ENCODE measurements at regions not wholly inside any gene's neighbourhood (a gene's known extent, or its start where the extent isn't known, plus 50 kb on each side); places are given as distances from the start of the nearest gene placed in this dataset.

GRCh38 chr1:84742653-84743052 lies 52.4 kb upstream of the SSX2IP start:
- no peak for TF ChIP-seq CTCF (conservative IDR thresholded peaks at IDR 0.05; ENCODE audit: low read depth, low read length)
- no peak for DNase-seq (ENCODE audit: low read depth)
- no peak overlapping the region for H3K4me3 ChIP-seq (ENCODE audit: low read depth, low read length)

DNA sequence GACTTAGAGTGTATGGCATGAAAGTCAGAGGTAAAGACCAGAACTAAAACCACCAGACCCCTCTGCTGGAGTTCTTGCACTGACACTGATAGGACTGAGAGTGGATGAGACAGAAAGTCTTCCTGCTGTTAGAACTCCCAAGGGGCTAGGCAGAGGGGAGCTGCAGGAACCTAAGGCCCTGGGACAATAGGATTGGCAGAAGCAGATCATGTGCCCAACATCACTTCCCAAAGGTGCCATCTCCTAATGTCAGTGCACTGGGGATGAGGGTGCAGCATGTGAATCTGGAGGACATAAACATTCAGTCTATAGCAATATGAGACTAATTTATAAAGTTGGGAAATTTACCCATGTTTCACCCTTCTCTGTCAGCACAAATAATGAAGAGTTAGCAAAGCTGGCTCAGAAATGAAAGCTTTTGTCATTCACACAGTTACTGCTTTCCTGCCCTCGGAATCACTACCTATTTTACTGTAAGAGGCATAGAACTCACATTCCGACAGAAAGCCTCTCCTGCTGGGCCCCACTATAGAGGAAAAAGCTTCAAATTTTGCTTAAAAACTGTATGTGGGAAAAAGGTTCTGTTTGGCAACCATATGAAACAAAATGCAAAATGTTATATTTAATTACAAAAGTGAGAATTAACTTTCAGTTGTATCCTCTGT lies 49.9 kb upstream of the SSX2IP start:
- no peak for TF ChIP-seq CTCF (conservative IDR thresholded peaks at IDR 0.05; ENCODE audit: low read depth, low read length)
- no peak overlapping the region for H3K4me3 ChIP-seq (ENCODE audit: low read depth, low read length)
- DNase-seq (ENCODE audit: low read depth): no peak

All from choroid plexus epithelial cell (primary cell).